GM19395 (cell line): ENCODE measurements at regions not wholly inside any gene's neighbourhood (a gene's known extent, or its start where the extent isn't known, plus 50 kb on each side); places are given as distances from the start of the nearest gene placed in this dataset.

Experiments
- ATAC-seq: cut with Tn5 transposase; IDR thresholded peaks from one replicate; pipeline ENCODE4 v1.9.1; 2021; ENCODE audit warnings: mild to moderate bottlenecking, moderate library complexity; ENCODE audit not compliant: unreplicated experiment

- no peak for ATAC-seq
Observed at GRCh38 chr1:221637641-221638041, 104.2 kb downstream of the DUSP10 start.

- no peak for ATAC-seq
Observed at GRCh38 chr1:221638595-221638994, 103.3 kb downstream of the DUSP10 start.

- no peak for ATAC-seq
Observed at GRCh38 chr1:221641811-221642210, 100.1 kb downstream of the DUSP10 start.

GRCh38 chr1:221643404-221644144 is 98.3 kb downstream of the DUSP10 start:
- peak; percentile 79 for ATAC-seq

- peak; percentile 27 for ATAC-seq
Observed at GRCh38 chr1:221644145-221644448, 97.8 kb downstream of the DUSP10 start.

- ATAC-seq = peak; percentile 57
Observed at GRCh38 chr1:221644663-221645258, 97.1 kb downstream of the DUSP10 start.

GRCh38 chr1:221648201-221648600 is 93.7 kb downstream of the DUSP10 start:
- no peak for ATAC-seq
